Lung (tissue), 11 donors: ENCODE measurements at regions not wholly inside any gene's neighbourhood (a gene's known extent, or its start where the extent isn't known, plus 50 kb on each side); places are given as distances from the start of the nearest gene placed in this dataset.

Source experiments
- ATAC-seq: fragments of 200-7000 bp; cut with Tn5 transposase; one replicate; pipeline ENCODE4 v1.9.1; 2020; ENCODE audit warnings: moderate number of reproducible peaks; ENCODE audit not compliant: insufficient read depth, low FRiP score
- DNase-seq, 3 donors: peaks; one replicate each; pipeline ENCODE4 v3.0.0-alpha.2; 2013 to 2017
- H3K27ac ChIP-seq, 2 donors: one replicate each; pipeline ENCODE4 v1.5.1; 2013; ENCODE audit warnings: mild to moderate bottlenecking in 2 of 2, moderate library complexity in 2 of 2, control low read depth in 1 of 2, inconsistent platforms in 1 of 2, low read depth in 1 of 2, low read length in 1 of 2
- H3K27me3 ChIP-seq, 3 donors: one replicate each; pipeline ENCODE4 v1.5.1; 2013; ENCODE audit warnings: low read length in 2 of 3; ENCODE audit not compliant: control insufficient read depth in 3 of 3, insufficient read depth in 3 of 3
- H3K36me3 ChIP-seq, 4 donors: one replicate each; pipeline ENCODE4 v1.5.1; 2013; ENCODE audit warnings: low read length in 4 of 4, mild to moderate bottlenecking in 1 of 4, moderate library complexity in 1 of 4; ENCODE audit not compliant: control insufficient read depth in 4 of 4, insufficient read depth in 4 of 4
- H3K4me1 ChIP-seq, 5 donors: one replicate each; pipeline ENCODE4 v1.5.1; 2013; ENCODE audit warnings: low read length in 5 of 5, mild to moderate bottlenecking in 2 of 5, moderate library complexity in 1 of 5; ENCODE audit not compliant: control insufficient read depth in 5 of 5, insufficient read depth in 5 of 5
- H3K4me3 ChIP-seq: one replicate; pipeline ENCODE4 v1.5.1; 2013; ENCODE audit warnings: mild to moderate bottlenecking, control low read depth, moderate library complexity
- H3K9ac ChIP-seq, 2 donors: one replicate each; pipeline ENCODE4 v1.5.1; 2013; ENCODE audit warnings: low read length in 2 of 2, control low read depth in 1 of 2; ENCODE audit not compliant: insufficient read depth in 1 of 2
- H3K9me3 ChIP-seq, 4 donors: one replicate each; pipeline ENCODE4 v1.5.1; 2013; ENCODE audit warnings: low read length in 3 of 4, mild to moderate bottlenecking in 1 of 4, moderate library complexity in 1 of 4; ENCODE audit not compliant: control insufficient read depth in 4 of 4, insufficient read depth in 3 of 4
- WGBS, 2 donors: extraction: QIAGEN DNeasy Blood & Tissue Kit; methylation state at CpG; one replicate each; pipeline ENCODE4 v1.1.7; 2013; 5-methylcytosine and 5-hydroxymethylcytosine counted together
- TF ChIP-seq, protein P1 (sequence below): IDR thresholded peaks from 2 replicates; pipeline ENCODE4 v1.5.1; 2012; ENCODE audit warnings: mild to moderate bottlenecking; ENCODE audit errors: control extremely low read depth, extremely low read depth
- donor health status: control.
- donor health status: control.
- donor health status: Bipolar disorder and iron deficiency.
- donor health status: healthy.
- donor health status: DM: yes; HTN: yes; CAD: no.

DNA sequence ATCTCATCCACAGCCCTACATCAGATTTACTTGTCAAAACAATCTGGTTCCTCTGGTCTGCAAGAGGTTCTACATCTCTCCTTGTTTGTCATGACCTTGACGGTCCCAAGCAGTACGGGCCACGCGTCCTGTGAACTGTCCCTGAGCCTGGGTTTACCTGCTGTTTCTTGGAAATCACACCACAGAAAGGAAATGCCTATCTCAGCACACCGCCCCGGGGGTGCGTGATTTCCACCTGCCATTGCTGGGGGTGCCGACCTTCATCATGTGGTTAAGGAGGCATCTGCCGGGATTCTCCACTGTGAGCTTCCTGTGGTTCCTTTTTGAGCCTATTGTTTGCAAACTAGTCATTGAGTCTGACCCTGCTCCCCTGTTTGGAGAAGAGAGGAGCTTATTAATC is 1363.4 kb downstream of the BRD1 start:
- H3K9me3 ChIP-seq: no peaks in the 10 kb centered on the region
- H3K27ac ChIP-seq: no peak overlapping the region
- H3K9ac ChIP-seq: no peak overlapping the region
- H3K4me1 ChIP-seq: peaks cover 0 to 2% (median 0%) of the 10 kb centered on the region in 5 donors
- no peak overlapping the region for H3K4me3 ChIP-seq
- TF ChIP-seq, protein P1, sequence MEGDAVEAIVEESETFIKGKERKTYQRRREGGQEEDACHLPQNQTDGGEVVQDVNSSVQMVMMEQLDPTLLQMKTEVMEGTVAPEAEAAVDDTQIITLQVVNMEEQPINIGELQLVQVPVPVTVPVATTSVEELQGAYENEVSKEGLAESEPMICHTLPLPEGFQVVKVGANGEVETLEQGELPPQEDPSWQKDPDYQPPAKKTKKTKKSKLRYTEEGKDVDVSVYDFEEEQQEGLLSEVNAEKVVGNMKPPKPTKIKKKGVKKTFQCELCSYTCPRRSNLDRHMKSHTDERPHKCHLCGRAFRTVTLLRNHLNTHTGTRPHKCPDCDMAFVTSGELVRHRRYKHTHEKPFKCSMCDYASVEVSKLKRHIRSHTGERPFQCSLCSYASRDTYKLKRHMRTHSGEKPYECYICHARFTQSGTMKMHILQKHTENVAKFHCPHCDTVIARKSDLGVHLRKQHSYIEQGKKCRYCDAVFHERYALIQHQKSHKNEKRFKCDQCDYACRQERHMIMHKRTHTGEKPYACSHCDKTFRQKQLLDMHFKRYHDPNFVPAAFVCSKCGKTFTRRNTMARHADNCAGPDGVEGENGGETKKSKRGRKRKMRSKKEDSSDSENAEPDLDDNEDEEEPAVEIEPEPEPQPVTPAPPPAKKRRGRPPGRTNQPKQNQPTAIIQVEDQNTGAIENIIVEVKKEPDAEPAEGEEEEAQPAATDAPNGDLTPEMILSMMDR: no peak
- DNase-seq (no peak), ATAC-seq (no peak)
- 58 to 70% methylated on average over 9 of the region's 9 CpGs for WGBS, 2 donors
- H3K36me3 ChIP-seq: no peaks in the 10 kb centered on the region
- H3K27me3 ChIP-seq: peaks cover 0 to 9% (median 3%) of the 10 kb centered on the region in 3 donors

DNA sequence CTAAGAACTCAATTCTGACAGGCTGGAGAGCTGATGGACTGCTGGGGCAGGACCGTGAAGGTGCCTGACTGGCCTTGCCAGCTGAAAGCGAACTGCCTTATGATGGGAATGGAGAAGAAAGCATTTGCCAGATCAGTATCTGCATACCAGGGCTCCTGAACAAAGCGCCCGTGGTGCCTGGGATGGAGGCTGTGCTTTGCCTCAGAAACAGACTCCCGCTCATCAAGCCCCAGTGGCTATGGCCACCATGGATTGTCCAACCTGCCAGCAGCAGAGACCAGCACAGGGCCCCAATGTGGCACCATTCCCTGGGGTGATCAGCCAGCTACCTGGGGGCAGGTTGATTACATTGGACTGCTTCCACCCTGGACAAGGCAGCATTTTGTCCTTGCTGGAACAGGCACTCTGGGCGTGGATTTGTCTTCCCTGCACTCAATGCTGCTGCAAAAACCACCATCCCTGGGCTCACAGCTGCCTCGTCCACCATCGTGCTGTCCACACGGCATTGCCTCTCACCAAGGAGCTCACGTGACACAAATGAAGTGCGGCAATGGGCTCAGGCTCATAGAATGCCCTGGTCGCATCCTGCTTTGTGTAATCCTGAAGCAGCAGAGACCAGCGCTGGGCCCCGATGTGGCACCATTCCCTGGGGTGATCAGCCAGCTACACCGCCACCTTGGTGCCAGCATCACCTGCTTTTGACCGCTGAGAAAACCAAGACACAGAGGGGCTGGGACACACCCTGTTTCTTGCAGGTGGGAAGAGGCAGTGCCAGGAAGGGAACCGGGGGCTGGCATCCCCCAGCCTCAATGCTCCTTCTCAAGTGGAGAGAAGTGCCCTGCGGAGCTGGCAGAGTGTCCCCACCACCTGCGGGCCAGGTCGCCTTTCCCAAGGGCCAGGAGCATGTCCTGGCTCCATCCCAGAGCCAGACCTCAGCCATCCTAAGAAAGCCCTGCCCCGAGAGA is 1367.5 kb downstream of the BRD1 start:
- ATAC-seq: no peak
- H3K4me3 ChIP-seq: no peak overlapping the region
- H3K9me3 ChIP-seq: no peaks in the 10 kb centered on the region
- H3K36me3 ChIP-seq: no peaks in the 10 kb centered on the region
- WGBS, 2 donors: 85 to 89% methylated on average over 20 to 21 of the region's 21 CpGs
- peaks cover 0 to 6% (median 3%) of the 10 kb centered on the region in 3 donors for H3K27me3 ChIP-seq
- TF ChIP-seq, protein P1: no peak
- no peak overlapping the region for H3K27ac ChIP-seq
- H3K9ac ChIP-seq: no peak overlapping the region
- peaks cover 0 to 2% (median 0%) of the 10 kb centered on the region in 5 donors for H3K4me1 ChIP-seq
- DNase-seq: no peak

DNA sequence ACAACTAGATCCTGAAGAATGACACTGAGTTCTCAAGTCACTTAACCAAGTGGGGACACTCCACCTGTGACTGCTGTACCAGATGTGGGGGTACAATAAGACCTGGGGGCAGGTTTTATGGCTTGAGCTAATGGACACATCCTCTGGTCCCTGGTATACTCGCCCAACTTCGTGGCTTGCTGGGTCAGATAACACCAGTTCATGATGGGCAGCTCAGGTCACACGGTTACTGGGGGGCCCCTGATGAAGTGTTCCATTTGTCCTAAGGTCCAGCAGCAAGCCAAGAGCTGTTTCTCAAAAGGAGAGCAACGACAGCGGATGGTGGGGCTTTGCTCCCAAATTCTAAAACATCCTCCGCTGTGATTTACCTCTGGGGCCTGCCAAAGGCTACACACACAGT is 1368.4 kb downstream of the BRD1 start:
- WGBS, 2 donors: 82 to 88% methylated on average over 6 of the region's 6 CpGs
- Histone ChIP-seq H3K27ac (no peak overlapping the region), H3K27me3 (peaks cover 0 to 3% (median 0%) of the 10 kb centered on the region in 3 donors), H3K9me3 (no peaks in the 10 kb centered on the region), H3K9ac (no peak overlapping the region), H3K36me3 (no peaks in the 10 kb centered on the region), H3K4me3 (no peak overlapping the region), H3K4me1 (peaks cover 0 to under 1% (median 0%) of the 10 kb centered on the region in 5 donors)
- no peak for DNase-seq
- ATAC-seq: no peak
- TF ChIP-seq, protein P1: no peak
